Neuron (in vitro differentiated cells): ENCODE measurements at regions not wholly inside any gene's neighbourhood (a gene's known extent, or its start where the extent isn't known, plus 50 kb on each side); places are given as distances from the start of the nearest gene placed in this dataset.
"Not testable (repeated sequence)": the region's sequence is repeated elsewhere in the genome, so short reads cannot be mapped to it uniquely, and the experiment has no call there.

Experiments
- H2AFZ ChIP-seq: one replicate; pipeline ENCODE4 v1.6.1; 2013; ENCODE audit warnings: low read depth, mild to moderate bottlenecking, inconsistent platforms, low read length, moderate library complexity
- H3K27me3 ChIP-seq: one replicate; pipeline ENCODE4 v1.6.1; 2013; ENCODE audit warnings: low read length; ENCODE audit not compliant: insufficient read depth
- H3K36me3 ChIP-seq: one replicate; pipeline ENCODE4 v1.6.1; 2013; ENCODE audit warnings: low read length; ENCODE audit not compliant: insufficient read depth
- H3K4me1 ChIP-seq: one replicate; pipeline ENCODE4 v1.6.1; 2013; ENCODE audit warnings: low read length; ENCODE audit not compliant: insufficient read depth
- H3K4me3 ChIP-seq: 2 replicates; pipeline ENCODE4 v1.5.1; 2013; ENCODE audit warnings: mild to moderate bottlenecking, low read length, moderate library complexity
- H3K9me3 ChIP-seq: one replicate; pipeline ENCODE4 v1.6.1; 2013; ENCODE audit warnings: low read length

GRCh38 chrX:18036394-18036793, 175.3 kb upstream of the RAI2 start:
- no peak overlapping the region for H2AFZ ChIP-seq

GRCh38 chrX:18034945-18035344, 173.8 kb upstream of the RAI2 start:
- Histone ChIP-seq H3K4me3 (no peak overlapping the region), H3K27me3 (peaks cover 2% of the 10 kb centered on the region), H3K4me1 (no peaks in the 10 kb centered on the region), H3K36me3 (no peaks in the 10 kb centered on the region), H3K9me3 (no peaks in the 10 kb centered on the region), H2AFZ (no peak overlapping the region)

More at GRCh38 chrX:18036394-18036793, 175.3 kb upstream of the RAI2 start:
- Histone ChIP-seq H3K4me3 (no peak overlapping the region), H3K9me3 (no peaks in the 10 kb centered on the region), H3K36me3 (no peaks in the 10 kb centered on the region), H3K27me3 (peaks cover 2% of the 10 kb centered on the region), H3K4me1 (no peaks in the 10 kb centered on the region)

GRCh38 chrX:18034504-18034903, 173.4 kb upstream of the RAI2 start:
- no peaks in the 10 kb centered on the region for H3K4me1 ChIP-seq
- no peaks in the 10 kb centered on the region for H3K36me3 ChIP-seq
- H3K27me3 ChIP-seq, result peaks cover 2% of the 10 kb centered on the region
- H3K4me3 ChIP-seq, result no peak overlapping the region
- no peaks in the 10 kb centered on the region for H3K9me3 ChIP-seq
- H2AFZ ChIP-seq, result no peak overlapping the region

GRCh38 chrX:18032486-18033221, 171.6 kb upstream of the RAI2 start:
- Histone ChIP-seq H3K4me3 (no peak overlapping the region), H2AFZ (no peak overlapping the region), H3K27me3 (peaks cover 2% of the 10 kb centered on the region), H3K9me3 (no peaks in the 10 kb centered on the region), H3K4me1 (no peaks in the 10 kb centered on the region), H3K36me3 (no peaks in the 10 kb centered on the region)

- H3K36me3 ChIP-seq, result no peaks in the 10 kb centered on the region
- peaks cover 3% of the 10 kb centered on the region for H3K4me1 ChIP-seq
- H3K9me3 ChIP-seq, result no peaks in the 10 kb centered on the region
- H2AFZ ChIP-seq, result no peak overlapping the region
- peaks cover 2% of the 10 kb centered on the region for H3K27me3 ChIP-seq
- H3K4me3 ChIP-seq, result no peak overlapping the region
Observed at GRCh38 chrX:18031726-18032375, 170.8 kb upstream of the RAI2 start.

- H3K9me3 ChIP-seq, H3K4me1 ChIP-seq, H3K36me3 ChIP-seq, H3K27me3 ChIP-seq, H2AFZ ChIP-seq, H3K4me3 ChIP-seq: not testable (repeated sequence)
Observed at GRCh38 chrX:18030656-18031055, 169.6 kb upstream of the RAI2 start.

- Histone ChIP-seq H3K27me3 (peaks cover 7% of the 10 kb centered on the region), H2AFZ (no peak overlapping the region), H3K4me1 (peaks cover 3% of the 10 kb centered on the region), H3K9me3 (no peaks in the 10 kb centered on the region), H3K4me3 (no peak overlapping the region), H3K36me3 (no peaks in the 10 kb centered on the region)
Observed at GRCh38 chrX:18026166-18026565, 165.1 kb upstream of the RAI2 start.

GRCh38 chrX:18017411-18017810, 156.3 kb upstream of the RAI2 start:
- H3K4me3 ChIP-seq, result no peak overlapping the region
- peaks cover 3% of the 10 kb centered on the region for H3K27me3 ChIP-seq
- no peak overlapping the region for H2AFZ ChIP-seq
- H3K4me1 ChIP-seq, result no peaks in the 10 kb centered on the region
- no peaks in the 10 kb centered on the region for H3K36me3 ChIP-seq
- H3K9me3 ChIP-seq, result no peaks in the 10 kb centered on the region

- H3K4me3 ChIP-seq, result no peak overlapping the region
- H2AFZ ChIP-seq, result no peak overlapping the region
- H3K4me1 ChIP-seq, result no peaks in the 10 kb centered on the region
- H3K27me3 ChIP-seq, result peaks cover 2% of the 10 kb centered on the region
- H3K36me3 ChIP-seq, result no peaks in the 10 kb centered on the region
- no peaks in the 10 kb centered on the region for H3K9me3 ChIP-seq
Observed at GRCh38 chrX:18016941-18017340, 155.8 kb upstream of the RAI2 start.

GRCh38 chrX:18010253-18010652, 149.2 kb upstream of the RAI2 start:
- Histone ChIP-seq H3K27me3 (no peaks in the 10 kb centered on the region), H3K36me3 (no peaks in the 10 kb centered on the region), H2AFZ (no peak overlapping the region), H3K4me3 (no peak overlapping the region), H3K9me3 (no peaks in the 10 kb centered on the region), H3K4me1 (no peaks in the 10 kb centered on the region)

- Histone ChIP-seq H3K9me3 (no peaks in the 10 kb centered on the region), H3K27me3 (peaks cover 3% of the 10 kb centered on the region), H3K36me3 (no peaks in the 10 kb centered on the region), H3K4me3 (no peak overlapping the region), H2AFZ (no peak overlapping the region), H3K4me1 (no peaks in the 10 kb centered on the region)
Observed at GRCh38 chrX:18003876-18004275, 142.8 kb upstream of the RAI2 start.

- Histone ChIP-seq H3K4me1 (no peaks in the 10 kb centered on the region), H2AFZ (no peak overlapping the region), H3K36me3 (no peaks in the 10 kb centered on the region), H3K9me3 (no peaks in the 10 kb centered on the region), H3K27me3 (peaks cover 3% of the 10 kb centered on the region), H3K4me3 (no peak overlapping the region)
Observed at GRCh38 chrX:18002791-18003190, 141.7 kb upstream of the RAI2 start.

- H3K27me3 ChIP-seq, result peaks cover 6% of the 10 kb centered on the region
- H3K9me3 ChIP-seq, result no peaks in the 10 kb centered on the region
- no peak overlapping the region for H2AFZ ChIP-seq
- H3K36me3 ChIP-seq, result no peaks in the 10 kb centered on the region
- H3K4me3 ChIP-seq, result no peak overlapping the region
- peaks cover 8% of the 10 kb centered on the region for H3K4me1 ChIP-seq
Observed at GRCh38 chrX:17994429-17994828, 133.3 kb upstream of the RAI2 start.
